IMR-90 (cell line): ENCODE measurements at regions not wholly inside any gene's neighbourhood (a gene's known extent, or its start where the extent isn't known, plus 50 kb on each side); places are given as distances from the start of the nearest gene placed in this dataset.

Experiments used
- ATAC-seq: fragments of 200-7000 bp; cut with Tn5 transposase; 2 replicates; pipeline ENCODE4 v1.9.1; 2020; ENCODE audit warnings: low read depth, mild to moderate bottlenecking, moderate library complexity
- BruUV-seq: library from RNA; stranded (reverse); fragments of 400-500 nt; replicated peaks from 2 replicates; lab custom pipeline; 2021; lab: Mats Ljungman, UMichigan
- CTCF ChIA-PET: fragments of 300-600 bp; formaldehyde crosslinking; extraction: SDS; loops from one replicate; lab custom pipeline; 2021; ENCODE audit warnings: antibody characterized with exemption; lab: Yijun Ruan, JAX
- POLR2A ChIA-PET: fragments of 300-600 bp; sonication (Branson Sonifier 250); formaldehyde crosslinking; loops from one replicate; lab custom pipeline; 2022; ENCODE audit warnings: antibody characterized with exemption; ENCODE audit not compliant: unreplicated experiment; lab: Charles Lee
- DNase-seq: peaks from one replicate; pipeline ENCODE4 v3.0.0; 2013
- H2AFZ ChIP-seq: replicated peaks from 2 replicates; pipeline ENCODE3; 2013; ENCODE audit warnings: low read length, mild to moderate bottlenecking; ENCODE audit not compliant: poor library complexity
- H2AK5ac ChIP-seq: 2 replicates; pipeline ENCODE4 v1.6.1; 2013; ENCODE audit warnings: low read depth, low read length, inconsistent platforms
- H2AK9ac ChIP-seq: replicated peaks from 2 replicates; pipeline ENCODE3; 2013; ENCODE audit warnings: mild to moderate bottlenecking, low read depth, low read length, moderate library complexity; ENCODE audit not compliant: poor library complexity
- H2BK120ac ChIP-seq: 2 replicates; pipeline ENCODE4 v1.6.1; 2013; ENCODE audit warnings: low read depth, low read length, inconsistent platforms
- H2BK15ac ChIP-seq: 3 replicates; pipeline ENCODE4 v1.6.1; 2013; ENCODE audit warnings: low read depth, low read length, inconsistent platforms
- H2BK20ac ChIP-seq: 2 replicates; pipeline ENCODE4 v1.6.1; 2013; ENCODE audit warnings: low read depth, mild to moderate bottlenecking, inconsistent platforms, low read length, moderate library complexity
- H2BK5ac ChIP-seq: 2 replicates; pipeline ENCODE4 v1.6.1; 2013; ENCODE audit warnings: mild to moderate bottlenecking, low read depth, low read length, inconsistent platforms; ENCODE audit not compliant: poor library complexity, severe bottlenecking
- H3K14ac ChIP-seq: replicated peaks from 2 replicates; pipeline ENCODE4 v1.6.1; 2013; ENCODE audit warnings: low read depth, low read length, inconsistent platforms
- H3K18ac ChIP-seq: 2 replicates; pipeline ENCODE4 v1.6.1; 2013; ENCODE audit warnings: low read depth, low read length, control low read depth
- H3K23ac ChIP-seq: 2 replicates; pipeline ENCODE4 v1.6.1; 2013; ENCODE audit warnings: low read depth, low read length, inconsistent platforms
- H3K27ac ChIP-seq: 2 replicates; pipeline ENCODE4 v1.5.1; 2013; ENCODE audit warnings: mild to moderate bottlenecking, control low read depth, low read length; ENCODE audit not compliant: insufficient read depth
- H3K27me3 ChIP-seq: 2 replicates; pipeline ENCODE4 v1.6.1; 2013; ENCODE audit warnings: low read length; ENCODE audit not compliant: control insufficient read depth, insufficient read depth
- H3K36me3 ChIP-seq: 2 replicates; pipeline ENCODE4 v1.6.1; 2013; ENCODE audit warnings: low read length, mixed read lengths; ENCODE audit not compliant: control insufficient read depth, insufficient read depth
- H3K4ac ChIP-seq: 2 replicates; pipeline ENCODE4 v1.6.1; 2013; ENCODE audit warnings: low read depth, low read length, inconsistent platforms
- H3K4me1 ChIP-seq: 2 replicates; pipeline ENCODE4 v1.6.1; 2013; ENCODE audit warnings: low read length, mixed read lengths; ENCODE audit not compliant: control insufficient read depth, insufficient read depth
- H3K4me2 ChIP-seq: 2 replicates; pipeline ENCODE4 v1.6.1; 2013; ENCODE audit warnings: low read depth, mild to moderate bottlenecking, control low read depth, low read length, moderate library complexity
- H3K4me3 ChIP-seq: 2 replicates; pipeline ENCODE4 v1.5.1; 2013; ENCODE audit warnings: low read depth, mild to moderate bottlenecking, control low read depth, low read length, moderate library complexity; ENCODE audit not compliant: insufficient read depth
- H3K56ac ChIP-seq: 2 replicates; pipeline ENCODE4 v1.6.1; 2013; ENCODE audit warnings: low read length, inconsistent platforms; ENCODE audit not compliant: insufficient read depth; ENCODE audit errors: extremely low read depth
- H3K79me1 ChIP-seq, 2 experiments: 2 replicates each; pipeline ENCODE4 v1.6.1; 2013; ENCODE audit warnings: low read length in 2 of 2, inconsistent platforms in 1 of 2, low read depth in 1 of 2
- H3K9ac ChIP-seq: 2 replicates; pipeline ENCODE4 v1.6.1; 2013; ENCODE audit warnings: low read depth, low read length, control low read depth
- H3K9me1 ChIP-seq: 2 replicates; pipeline ENCODE4 v1.6.1; 2013; ENCODE audit warnings: low read length, inconsistent platforms; ENCODE audit not compliant: insufficient read depth
- H3K9me3 ChIP-seq: 2 replicates; pipeline ENCODE4 v1.6.1; 2013; ENCODE audit warnings: low read length; ENCODE audit not compliant: control insufficient read depth, insufficient read depth
- H4K20me1 ChIP-seq: 2 replicates; pipeline ENCODE4 v1.6.1; 2013; ENCODE audit warnings: low read length, inconsistent platforms; ENCODE audit not compliant: insufficient read depth
- H4K5ac ChIP-seq: 2 replicates; pipeline ENCODE4 v1.6.1; 2013; ENCODE audit warnings: mild to moderate bottlenecking, low read depth, low read length, control low read depth
- H4K8ac ChIP-seq, 2 experiments: 2 replicates each; pipeline ENCODE4 v1.6.1; 2013; ENCODE audit warnings: low read depth in 2 of 2, low read length in 2 of 2, control low read depth in 1 of 2, inconsistent platforms in 1 of 2
- H4K91ac ChIP-seq: 2 replicates; pipeline ENCODE4 v1.6.1; 2013; ENCODE audit warnings: low read depth, low read length, inconsistent platforms; ENCODE audit not compliant: insufficient read depth
- FOS ChIP-seq: fragments of 150-350 bp; IDR thresholded peaks from 2 replicates; pipeline ENCODE4 v1.6.1; 2016; ENCODE audit warnings: low read depth, low read length
- WGBS, 2 experiments: methylation state at CpG; one replicate each; pipeline versions ENCODE4 v1.1.5 to v1.1.7; 2013; ENCODE audit warnings: missing lambda C conversion rate in 2 of 2; ENCODE audit not compliant: insufficient read length in 1 of 2; ENCODE audit errors: extremely low coverage in 2 of 2; 5-methylcytosine and 5-hydroxymethylcytosine counted together
- dilution Hi-C: fragments of 300-500 bp; cut with HindIII; formaldehyde crosslinking; loops from one replicate; pipeline ENCODE4 v1.14.3; 2018; ENCODE audit warnings: low sequenced_read_pairs; ENCODE audit not compliant: unreplicated experiment
- in situ Hi-C: fragments of 300-500 bp; cut with MboI; formaldehyde crosslinking; loops from 3 replicates; pipeline ENCODE4 v1.14.3; 2019; ENCODE audit warnings: low sequenced_read_pairs, inconsistent platforms, mixed read lengths
- intact Hi-C: fragments of 100-400 bp; cut with micrococcal nuclease; formaldehyde crosslinking; loops from 2 replicates; pipeline ENCODE4 v1.10.0; 2022

DNA sequence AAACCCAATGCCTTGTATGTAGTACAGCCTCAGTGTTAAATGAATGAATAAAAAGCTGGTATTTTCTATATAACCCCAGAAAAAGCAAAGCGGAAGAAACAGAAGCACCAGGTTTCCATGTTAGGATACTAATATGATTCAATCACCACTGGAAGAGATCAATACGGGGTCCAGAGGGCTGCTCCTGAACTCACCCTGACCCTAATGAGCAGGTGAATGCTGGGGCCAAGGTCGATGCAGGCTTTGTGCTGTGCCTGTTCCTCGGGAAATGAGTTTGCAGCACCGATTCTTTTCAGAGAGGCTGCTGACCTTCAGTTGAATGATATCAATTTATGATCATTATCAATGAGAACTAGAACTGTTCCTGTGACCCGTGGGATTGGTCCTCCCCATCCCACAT is 228.5 kb downstream of the CDCA7 start:
- ATAC-seq: no peak
- Histone ChIP-seq H3K23ac (no peak overlapping the region), H4K20me1 (no peaks in the 10 kb centered on the region), H3K4me3 (no peak overlapping the region), H3K79me1 (no peaks in the 10 kb centered on the region), H4K91ac (no peak overlapping the region), H3K9me1 (no peaks in the 10 kb centered on the region), H3K9ac (no peak overlapping the region), H2AK9ac (no peak overlapping the region), H4K5ac (no peak overlapping the region), H3K9me3 (no peaks in the 10 kb centered on the region), H3K56ac (no peak overlapping the region), H2BK5ac (no peak overlapping the region), H2BK15ac (no peak overlapping the region), H3K18ac (no peak overlapping the region), H2AK5ac (no peak overlapping the region), H3K4ac (no peak overlapping the region), H2AFZ (no peak overlapping the region), H3K36me3 (no peaks in the 10 kb centered on the region), H3K27ac (no peak overlapping the region), H3K27me3 (no peaks in the 10 kb centered on the region; the same call in 1 of the 2 replicates), H3K4me2 (no peak overlapping the region), H4K8ac (no peak overlapping the region), H2BK120ac (no peak overlapping the region), H3K14ac (no peak overlapping the region), H2BK20ac (no peak overlapping the region), H3K4me1 (no peaks in the 10 kb centered on the region)
- no peak for TF ChIP-seq FOS
- no CpG with 5 or more reads among the region's 6 CpGs for WGBS, 2 experiments
- POLR2A ChIA-PET: no interaction called here
- dilution Hi-C loops (no loop called here), intact Hi-C loops (no loop called here), in situ Hi-C loops (loop anchor here (25.0 kb wide), 1 partner anchor 754 kb away; the partner anchor contains the start of gene SP9)
- CTCF ChIA-PET: no interaction called here
- no peak for DNase-seq
- no TSS peak for BruUV-seq
